SK-N-SH (cell line): ENCODE measurements at regions not wholly inside any gene's neighbourhood (a gene's known extent, or its start where the extent isn't known, plus 50 kb on each side); places are given as distances from the start of the nearest gene placed in this dataset.

Experiments
- ELF1 ChIP-seq: IDR thresholded peaks from 2 replicates; pipeline ENCODE4 v1.4.0; 2012
- NRF1 ChIP-seq: IDR thresholded peaks from 2 replicates; pipeline ENCODE4 v1.6.1; 2012; ENCODE audit warnings: low read depth, mild to moderate bottlenecking, low read length
- SMC3 ChIP-seq: IDR thresholded peaks from 2 replicates; pipeline ENCODE4 v1.6.1; 2012; ENCODE audit warnings: low read depth, low read length, improper control_type of control experiment
- TEAD4 ChIP-seq: IDR thresholded peaks from 2 replicates; pipeline ENCODE4 v1.4.0; 2012; ENCODE audit warnings: mild to moderate bottlenecking, borderline replicate concordance; ENCODE audit not compliant: insufficient read depth
- TF ChIP-seq, protein P1 (sequence below): IDR thresholded peaks from 2 replicates; pipeline ENCODE4 v1.4.0; 2012; ENCODE audit warnings: low read depth, borderline replicate concordance
- TF ChIP-seq, protein P2 (sequence below): IDR thresholded peaks from 2 replicates; pipeline ENCODE4 v1.6.1; 2012; ENCODE audit warnings: mild to moderate bottlenecking, low read depth, low read length, moderate library complexity

GRCh38 chr9:118938581-118938980 is 430.7 kb downstream of the BRINP1 start:
- TF ChIP-seq, protein P1, sequence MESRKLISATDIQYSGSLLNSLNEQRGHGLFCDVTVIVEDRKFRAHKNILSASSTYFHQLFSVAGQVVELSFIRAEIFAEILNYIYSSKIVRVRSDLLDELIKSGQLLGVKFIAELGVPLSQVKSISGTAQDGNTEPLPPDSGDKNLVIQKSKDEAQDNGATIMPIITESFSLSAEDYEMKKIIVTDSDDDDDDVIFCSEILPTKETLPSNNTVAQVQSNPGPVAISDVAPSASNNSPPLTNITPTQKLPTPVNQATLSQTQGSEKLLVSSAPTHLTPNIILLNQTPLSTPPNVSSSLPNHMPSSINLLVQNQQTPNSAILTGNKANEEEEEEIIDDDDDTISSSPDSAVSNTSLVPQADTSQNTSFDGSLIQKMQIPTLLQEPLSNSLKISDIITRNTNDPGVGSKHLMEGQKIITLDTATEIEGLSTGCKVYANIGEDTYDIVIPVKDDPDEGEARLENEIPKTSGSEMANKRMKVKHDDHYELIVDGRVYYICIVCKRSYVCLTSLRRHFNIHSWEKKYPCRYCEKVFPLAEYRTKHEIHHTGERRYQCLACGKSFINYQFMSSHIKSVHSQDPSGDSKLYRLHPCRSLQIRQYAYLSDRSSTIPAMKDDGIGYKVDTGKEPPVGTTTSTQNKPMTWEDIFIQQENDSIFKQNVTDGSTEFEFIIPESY: no peak
- TF ChIP-seq, protein P2, sequence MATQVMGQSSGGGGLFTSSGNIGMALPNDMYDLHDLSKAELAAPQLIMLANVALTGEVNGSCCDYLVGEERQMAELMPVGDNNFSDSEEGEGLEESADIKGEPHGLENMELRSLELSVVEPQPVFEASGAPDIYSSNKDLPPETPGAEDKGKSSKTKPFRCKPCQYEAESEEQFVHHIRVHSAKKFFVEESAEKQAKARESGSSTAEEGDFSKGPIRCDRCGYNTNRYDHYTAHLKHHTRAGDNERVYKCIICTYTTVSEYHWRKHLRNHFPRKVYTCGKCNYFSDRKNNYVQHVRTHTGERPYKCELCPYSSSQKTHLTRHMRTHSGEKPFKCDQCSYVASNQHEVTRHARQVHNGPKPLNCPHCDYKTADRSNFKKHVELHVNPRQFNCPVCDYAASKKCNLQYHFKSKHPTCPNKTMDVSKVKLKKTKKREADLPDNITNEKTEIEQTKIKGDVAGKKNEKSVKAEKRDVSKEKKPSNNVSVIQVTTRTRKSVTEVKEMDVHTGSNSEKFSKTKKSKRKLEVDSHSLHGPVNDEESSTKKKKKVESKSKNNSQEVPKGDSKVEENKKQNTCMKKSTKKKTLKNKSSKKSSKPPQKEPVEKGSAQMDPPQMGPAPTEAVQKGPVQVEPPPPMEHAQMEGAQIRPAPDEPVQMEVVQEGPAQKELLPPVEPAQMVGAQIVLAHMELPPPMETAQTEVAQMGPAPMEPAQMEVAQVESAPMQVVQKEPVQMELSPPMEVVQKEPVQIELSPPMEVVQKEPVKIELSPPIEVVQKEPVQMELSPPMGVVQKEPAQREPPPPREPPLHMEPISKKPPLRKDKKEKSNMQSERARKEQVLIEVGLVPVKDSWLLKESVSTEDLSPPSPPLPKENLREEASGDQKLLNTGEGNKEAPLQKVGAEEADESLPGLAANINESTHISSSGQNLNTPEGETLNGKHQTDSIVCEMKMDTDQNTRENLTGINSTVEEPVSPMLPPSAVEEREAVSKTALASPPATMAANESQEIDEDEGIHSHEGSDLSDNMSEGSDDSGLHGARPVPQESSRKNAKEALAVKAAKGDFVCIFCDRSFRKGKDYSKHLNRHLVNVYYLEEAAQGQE: no peak
- TF ChIP-seq NRF1 (no peak), ELF1 (no peak), SMC3 (no peak), TEAD4 (no peak)
